GM18868 (cell line): ENCODE measurements at regions not wholly inside any gene's neighbourhood (a gene's known extent, or its start where the extent isn't known, plus 50 kb on each side); places are given as distances from the start of the nearest gene placed in this dataset.
A peak's percentile ranks its signal among the peaks of the same experiment; 100 is the strongest.

Source experiments
- ATAC-seq: cut with Tn5 transposase; IDR thresholded peaks from one replicate; pipeline ENCODE4 v1.9.1; 2021; ENCODE audit warnings: mild to moderate bottlenecking, moderate library complexity; ENCODE audit not compliant: unreplicated experiment

DNA sequence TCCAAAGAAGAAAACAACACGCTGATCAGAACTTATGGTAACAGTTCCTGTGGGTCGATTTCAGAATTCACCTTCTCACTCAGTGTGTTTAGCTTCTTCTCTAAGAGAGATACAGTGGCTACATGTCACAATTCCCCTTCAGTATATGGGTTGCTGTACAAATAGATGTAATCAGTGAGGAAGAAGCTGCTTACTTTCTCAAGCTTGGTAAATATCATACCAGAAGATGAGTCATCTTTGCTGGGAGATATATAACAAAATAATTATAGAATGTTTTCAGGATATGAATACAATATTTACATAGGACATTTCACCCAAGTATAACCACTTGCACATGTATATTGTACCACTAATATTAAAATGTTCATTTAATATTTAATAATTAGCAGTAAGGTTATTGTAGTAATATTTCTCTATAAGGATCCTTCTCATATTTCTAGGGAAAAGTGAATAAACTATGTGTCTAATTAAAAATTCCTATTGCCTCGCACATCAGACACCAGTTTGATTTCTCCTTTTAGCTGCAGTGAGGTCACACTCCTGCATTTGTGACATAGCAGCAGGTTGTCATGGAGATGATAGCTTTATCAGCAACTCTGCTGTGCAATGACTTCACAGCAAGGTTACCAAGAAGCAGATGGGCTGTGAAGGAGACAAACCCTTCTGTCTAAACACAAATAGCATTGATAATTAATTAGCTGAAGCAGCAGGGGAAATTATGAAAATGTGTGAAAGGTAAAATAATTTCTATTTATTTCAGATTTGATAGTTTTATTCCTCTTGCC lies 211.4 kb downstream of the TUSC7 start:
- ATAC-seq, result no peak

GRCh38 chr3:116927918-116928317 lies 218.3 kb downstream of the TUSC7 start:
- no peak for ATAC-seq

GRCh38 chr3:116929505-116930222 lies 220.1 kb downstream of the TUSC7 start:
- ATAC-seq, result no peak

- no peak for ATAC-seq
Measured at GRCh38 chr3:116930786-116931185, 221.2 kb downstream of the TUSC7 start.

DNA sequence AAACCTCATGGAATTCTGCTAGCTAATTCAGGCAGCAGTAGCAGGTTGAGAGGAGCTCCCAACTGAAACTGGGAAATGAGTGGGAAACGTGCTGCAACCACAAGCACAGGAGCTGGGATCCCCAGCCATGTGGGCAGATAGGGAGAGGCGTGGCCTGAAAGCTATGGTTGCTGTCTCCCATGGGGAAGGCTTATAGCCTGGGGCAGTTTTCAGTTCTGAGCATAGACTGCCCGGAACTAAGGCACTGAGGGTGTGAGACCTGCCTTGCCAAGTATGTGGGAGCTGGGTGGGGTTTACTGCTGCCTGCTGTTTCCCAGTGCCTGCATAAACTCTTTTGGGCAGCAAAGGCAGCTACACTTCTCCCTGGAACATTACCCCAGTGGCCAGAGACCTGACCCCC lies 229.5 kb downstream of the TUSC7 start:
- no peak for ATAC-seq

- ATAC-seq, result no peak
Measured at GRCh38 chr3:116939550-116939949, 230.0 kb downstream of the TUSC7 start.

DNA sequence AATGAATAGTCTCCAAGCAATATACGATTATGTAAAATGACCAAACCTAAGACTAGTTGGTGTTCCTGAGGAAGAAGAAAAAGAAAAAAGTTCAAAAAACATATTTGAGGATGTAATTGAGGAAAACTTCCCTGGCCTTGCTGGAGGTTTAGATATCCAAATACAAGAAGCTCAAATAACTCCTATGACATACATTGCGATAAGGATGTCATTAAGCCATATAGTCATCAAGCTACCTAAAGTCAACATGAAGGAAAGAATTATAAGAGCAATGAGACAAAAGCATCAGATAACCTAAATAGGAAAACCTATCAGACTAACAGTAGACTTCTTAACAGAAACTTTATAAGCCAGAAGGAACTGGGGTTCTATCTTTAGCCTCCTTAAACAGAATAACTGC lies 231.1 kb downstream of the TUSC7 start:
- no peak for ATAC-seq

- no peak for ATAC-seq
Measured at GRCh38 chr3:116946376-116946775, 236.8 kb downstream of the TUSC7 start.

DNA sequence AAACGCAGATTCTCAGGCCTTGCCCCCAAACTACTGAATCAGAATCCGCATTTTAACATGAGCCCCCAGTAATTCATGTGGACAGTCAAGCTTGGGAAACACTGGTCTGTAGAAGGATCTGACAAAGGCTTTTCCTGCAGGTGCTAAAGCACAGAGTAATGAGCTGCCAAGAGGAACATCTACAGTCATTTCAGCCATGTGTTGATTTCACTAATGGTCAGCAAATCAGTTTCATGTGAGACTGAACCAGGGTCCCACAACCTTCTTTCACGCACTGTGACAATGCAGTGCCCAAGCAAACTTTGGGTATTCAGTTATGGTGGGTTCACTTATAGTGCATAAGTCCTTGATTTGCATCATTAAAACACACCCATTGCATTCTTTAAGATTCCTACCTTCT lies 237.6 kb downstream of the TUSC7 start:
- peak; percentile 70 for ATAC-seq

- ATAC-seq, result no peak
Measured at GRCh38 chr3:116947809-116948208, 238.2 kb downstream of the TUSC7 start.

- no peak for ATAC-seq
Measured at GRCh38 chr3:116950301-116951055, 240.9 kb downstream of the TUSC7 start.

DNA sequence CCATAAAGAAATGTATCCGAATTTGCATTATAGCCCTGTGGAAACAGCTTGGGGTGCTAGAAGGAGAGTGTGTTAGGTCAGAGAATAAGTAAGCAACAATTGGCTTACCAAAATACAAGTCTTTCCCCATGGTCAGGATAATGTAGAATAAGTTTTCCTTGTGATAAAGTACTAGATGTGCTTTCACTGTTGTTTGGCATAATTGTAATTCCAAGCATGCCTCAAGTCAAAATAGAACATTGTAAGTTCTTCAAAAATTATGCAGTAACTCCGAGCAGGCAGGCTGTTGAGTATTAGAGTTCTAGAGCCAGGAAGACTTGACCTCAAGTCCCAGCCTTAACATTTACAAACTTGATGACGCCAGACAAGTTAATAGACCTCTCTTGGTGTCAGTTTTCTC lies 242.0 kb downstream of the TUSC7 start:
- no peak for ATAC-seq

GRCh38 chr3:116958291-116958690 lies 248.7 kb downstream of the TUSC7 start:
- no peak for ATAC-seq

- no peak for ATAC-seq
Measured at GRCh38 chr3:116961106-116961505, 251.5 kb downstream of the TUSC7 start.

GRCh38 chr3:116963802-116964201 lies 254.2 kb downstream of the TUSC7 start:
- no peak for ATAC-seq

GRCh38 chr3:116966649-116967048 lies 257.1 kb downstream of the TUSC7 start:
- no peak for ATAC-seq

DNA sequence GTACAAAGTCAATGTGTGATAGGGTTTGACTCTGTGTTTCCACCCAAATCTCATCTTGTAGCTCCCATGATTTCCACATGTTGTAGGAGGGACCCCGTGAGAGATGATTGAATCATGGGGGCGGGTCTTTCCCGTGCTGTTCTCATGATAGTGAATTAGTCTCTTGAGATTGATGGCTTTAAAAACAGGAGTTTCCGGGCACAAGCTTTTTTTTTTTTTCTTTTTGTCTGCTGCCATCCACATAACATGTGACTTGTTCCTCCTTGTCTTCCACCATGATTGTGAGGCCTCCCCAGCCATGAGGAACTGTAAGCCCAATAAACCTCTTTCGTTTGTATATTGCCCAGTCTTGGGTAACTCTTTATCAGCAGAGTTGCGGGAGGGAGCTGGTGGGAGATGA lies 259.6 kb downstream of the TUSC7 start:
- no peak for ATAC-seq

GRCh38 chr3:116969646-116970045 lies 260.1 kb downstream of the TUSC7 start:
- no peak for ATAC-seq

DNA sequence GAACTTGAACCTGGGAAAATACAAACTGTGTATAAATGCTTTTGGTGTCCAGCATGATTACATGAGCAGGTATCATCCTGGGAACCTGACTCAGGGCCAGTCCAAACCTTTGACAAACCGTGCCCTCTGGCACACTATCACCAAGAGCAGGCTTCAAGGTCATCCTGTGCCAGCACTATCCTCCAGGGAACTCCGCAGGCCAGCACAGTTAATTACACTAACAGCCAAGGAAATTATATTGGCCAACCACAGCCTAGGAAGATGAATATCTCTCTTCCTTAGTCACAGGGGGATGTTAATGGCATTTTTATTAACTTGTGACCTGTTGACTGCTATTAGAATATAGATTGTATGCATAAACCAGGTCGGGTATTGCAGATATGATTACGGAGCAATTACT lies 262.0 kb downstream of the TUSC7 start:
- no peak for ATAC-seq

DNA sequence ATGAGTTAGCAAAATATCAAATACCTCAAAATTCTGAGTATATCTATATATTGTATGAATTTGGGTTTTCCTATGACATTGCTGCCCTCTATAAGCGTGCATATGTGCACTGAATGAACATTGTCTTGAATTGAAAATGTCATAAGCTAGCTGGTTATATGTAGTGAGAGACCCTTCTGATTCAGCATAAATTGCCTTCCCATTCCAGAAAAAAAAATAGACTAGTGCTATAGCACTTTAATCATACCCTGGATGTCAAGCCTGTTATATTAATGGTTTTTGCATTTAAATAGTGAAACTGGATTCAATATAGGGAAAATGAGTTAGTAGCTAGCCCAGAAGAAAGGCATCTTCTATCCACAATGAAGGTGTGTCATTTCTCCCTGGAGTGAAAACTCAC lies 265.1 kb downstream of the TUSC7 start:
- no peak for ATAC-seq

DNA sequence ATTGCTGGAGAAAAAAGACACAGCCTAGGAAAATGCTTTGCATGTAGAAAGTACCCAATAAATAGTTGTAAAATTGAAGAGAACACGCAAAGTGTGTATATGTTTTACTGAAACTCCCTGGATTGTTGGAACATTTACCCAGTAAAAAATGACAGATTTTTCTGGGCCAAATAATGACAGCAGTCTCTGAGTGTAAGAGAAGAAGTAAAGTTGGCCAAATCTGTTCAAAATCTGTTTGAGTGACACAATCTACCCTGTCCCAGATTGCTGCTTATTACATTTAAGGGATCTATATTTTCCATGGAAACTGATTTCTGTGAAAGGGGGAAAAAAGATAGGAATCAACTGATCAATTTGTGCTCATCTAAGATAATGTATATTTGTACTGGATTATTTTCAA lies 267.9 kb downstream of the TUSC7 start:
- ATAC-seq, result no peak

- no peak for ATAC-seq
Measured at GRCh38 chr3:116980099-116980498, 270.5 kb downstream of the TUSC7 start.
